Dendritic cell treated with granulocyte-macrophage colony-stimulating factor and Interleukin-4, amounts not matched to agents 40 ng/mL and 50 ng/mL, for 4 days (primary cell): ENCODE measurements at regions not wholly inside any gene's neighbourhood (a gene's known extent, or its start where the extent isn't known, plus 50 kb on each side); places are given as distances from the start of the nearest gene placed in this dataset.
"Not testable (repeated sequence)": the region's sequence is repeated elsewhere in the genome, so short reads cannot be mapped to it uniquely, and the experiment has no call there.

ENCODE experiments used
- H3K27ac Mint-ChIP-seq: one replicate; pipeline ENCODE4 v1.8.0; 2022; ENCODE audit warnings: mild to moderate bottlenecking, mixed read lengths
- H3K27me3 Mint-ChIP-seq: one replicate; pipeline ENCODE4 v1.8.0; 2022; ENCODE audit warnings: mild to moderate bottlenecking, mixed read lengths
- H3K36me3 Mint-ChIP-seq: one replicate; pipeline ENCODE4 v1.8.0; 2022; ENCODE audit warnings: low read depth, mixed read lengths
- H3K4me1 Mint-ChIP-seq: one replicate; pipeline ENCODE4 v1.8.0; 2022; ENCODE audit warnings: low read depth, mixed read lengths
- H3K4me3 Mint-ChIP-seq: one replicate; pipeline ENCODE4 v1.8.0; 2022; ENCODE audit warnings: mild to moderate bottlenecking, moderate library complexity, mixed read lengths
- H3K9me3 Mint-ChIP-seq: one replicate; pipeline ENCODE4 v1.8.0; 2022; ENCODE audit warnings: mixed read lengths
- intact Hi-C: fragments of 100-400 bp; cut with micrococcal nuclease; formaldehyde crosslinking; loops from one replicate; pipeline ENCODE4 v1.15.0; 2022

DNA sequence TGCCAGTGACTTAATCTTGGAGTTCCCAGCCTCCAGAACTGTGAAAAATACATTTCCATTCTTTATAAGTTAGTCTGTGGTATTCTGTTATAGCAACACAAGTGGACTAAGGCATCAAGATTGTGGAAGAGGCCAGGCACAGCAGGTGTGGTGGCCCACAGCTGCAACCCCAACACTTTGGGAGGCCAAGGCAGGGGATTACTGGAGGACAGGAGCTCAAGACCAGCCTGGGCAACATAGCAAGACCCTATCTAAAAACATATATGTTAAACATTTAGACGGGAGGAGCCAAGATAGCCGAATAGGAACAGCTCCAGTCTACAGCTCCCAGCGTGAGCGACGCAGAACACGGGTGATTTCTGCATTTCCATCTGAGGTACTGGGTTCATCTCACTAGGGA is 310.4 kb downstream of the FOXO1 start:
- intact Hi-C loops, result no loop called here
- H3K4me1 Mint-ChIP-seq, result no peaks in the 10 kb centered on the region
- no peaks in the 10 kb centered on the region for H3K36me3 Mint-ChIP-seq
- H3K9me3 Mint-ChIP-seq, result no peaks in the 10 kb centered on the region
- H3K4me3 Mint-ChIP-seq, result no peak overlapping the region
- H3K27me3 Mint-ChIP-seq, result peaks cover 1% of the 10 kb centered on the region
- no peak overlapping the region for H3K27ac Mint-ChIP-seq

DNA sequence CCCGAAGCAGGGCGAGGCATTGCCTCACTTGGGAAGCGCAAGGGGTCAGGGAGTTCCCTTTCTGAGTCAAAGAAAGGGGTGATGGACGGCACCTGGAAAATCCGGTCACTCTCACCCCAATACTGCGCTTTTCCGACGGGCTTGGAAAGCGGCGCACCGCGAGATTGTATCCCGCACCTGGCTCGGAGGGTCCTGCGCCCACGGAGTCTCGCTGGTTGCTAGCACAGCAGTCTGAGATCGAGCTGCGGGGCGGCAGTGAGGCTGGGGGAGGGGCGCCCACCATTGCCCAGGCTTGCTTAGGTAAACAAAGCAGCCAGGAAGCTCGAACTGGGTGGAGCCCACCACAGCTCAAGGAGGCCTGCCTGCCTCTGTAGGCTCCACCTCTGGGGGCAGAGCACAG is 310.0 kb downstream of the FOXO1 start:
- H3K27ac Mint-ChIP-seq, H3K4me3 Mint-ChIP-seq, H3K27me3 Mint-ChIP-seq, H3K9me3 Mint-ChIP-seq, intact Hi-C loops, H3K4me1 Mint-ChIP-seq, H3K36me3 Mint-ChIP-seq: not testable (repeated sequence)

DNA sequence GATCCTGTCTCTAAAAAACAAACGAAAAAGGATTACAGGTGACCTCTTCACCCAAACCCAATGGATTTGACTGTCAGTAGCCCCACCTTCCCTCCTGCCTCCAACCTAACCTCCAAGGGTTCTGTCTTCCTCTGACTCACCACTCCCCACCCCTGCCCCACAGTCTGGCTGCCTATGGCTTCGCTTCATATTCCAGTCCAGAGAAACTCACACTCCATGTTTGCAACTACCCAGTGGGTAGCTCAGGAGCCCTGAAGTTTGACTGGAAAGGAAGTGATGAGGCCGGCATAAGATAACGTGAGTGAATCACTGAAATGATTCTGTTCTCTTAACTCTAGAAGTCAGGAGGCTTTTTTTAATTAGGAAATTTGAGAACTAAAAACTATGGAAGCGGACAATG is 303.9 kb downstream of the FOXO1 start:
- no peak overlapping the region for H3K4me3 Mint-ChIP-seq
- no peaks in the 10 kb centered on the region for H3K36me3 Mint-ChIP-seq
- intact Hi-C loops, result no loop called here
- no peaks in the 10 kb centered on the region for H3K9me3 Mint-ChIP-seq
- peaks cover 6% of the 10 kb centered on the region for H3K4me1 Mint-ChIP-seq
- peaks cover 4% of the 10 kb centered on the region for H3K27me3 Mint-ChIP-seq
- H3K27ac Mint-ChIP-seq, result no peak overlapping the region

DNA sequence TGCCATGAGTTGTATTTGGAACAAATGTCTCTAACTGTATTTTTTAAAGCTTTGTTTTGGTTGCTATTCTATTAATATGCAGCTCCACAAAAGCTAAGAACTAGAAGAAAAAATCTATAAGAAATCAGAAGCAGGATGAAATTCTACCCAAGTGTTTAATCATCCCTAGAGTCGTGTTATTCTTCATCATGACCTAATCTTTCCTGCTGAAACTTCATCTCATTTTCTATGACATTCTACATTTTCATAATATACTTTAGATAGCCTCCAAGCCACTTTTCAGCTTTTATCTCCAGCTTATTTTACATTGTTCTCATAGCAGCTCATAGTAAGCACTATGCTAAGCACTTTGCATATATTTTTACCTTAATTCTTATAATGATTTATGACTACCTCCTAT is 302.8 kb downstream of the FOXO1 start:
- H3K36me3 Mint-ChIP-seq, result no peaks in the 10 kb centered on the region
- H3K27me3 Mint-ChIP-seq, result peaks cover 4% of the 10 kb centered on the region
- H3K4me3 Mint-ChIP-seq, result no peak overlapping the region

DNA sequence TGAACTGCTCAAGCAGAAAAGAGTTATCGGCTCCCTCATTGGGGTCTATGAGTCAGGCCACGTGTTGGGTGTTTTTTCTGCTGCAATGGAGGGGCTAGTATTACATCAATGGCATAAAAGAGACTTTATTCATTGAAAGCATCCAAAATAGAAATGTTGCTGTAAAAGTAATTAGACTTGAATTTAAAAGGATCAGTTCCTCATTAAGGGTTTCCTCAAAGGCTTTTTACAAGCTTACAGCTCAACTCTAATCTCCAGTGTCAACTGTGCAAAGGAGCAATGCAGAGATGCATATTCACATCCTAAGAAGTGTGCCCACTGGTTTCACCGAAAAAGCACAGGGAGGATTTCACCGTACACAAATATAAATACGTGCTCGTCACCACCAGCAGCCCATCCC is 300.3 kb downstream of the FOXO1 start:
- H3K36me3 Mint-ChIP-seq, result no peaks in the 10 kb centered on the region
- H3K4me1 Mint-ChIP-seq, result peaks cover 6% of the 10 kb centered on the region
- no peaks in the 10 kb centered on the region for H3K9me3 Mint-ChIP-seq
- no peak overlapping the region for H3K4me3 Mint-ChIP-seq
- intact Hi-C loops, result no loop called here
- peaks cover 4% of the 10 kb centered on the region for H3K27me3 Mint-ChIP-seq
- no peak overlapping the region for H3K27ac Mint-ChIP-seq

More for the DNA sequence above, 302.8 kb downstream of the FOXO1 start:
- Mint-ChIP-seq H3K4me1 (peaks cover 6% of the 10 kb centered on the region), H3K9me3 (no peaks in the 10 kb centered on the region), H3K27ac (no peak overlapping the region)
- intact Hi-C loops, result no loop called here

DNA sequence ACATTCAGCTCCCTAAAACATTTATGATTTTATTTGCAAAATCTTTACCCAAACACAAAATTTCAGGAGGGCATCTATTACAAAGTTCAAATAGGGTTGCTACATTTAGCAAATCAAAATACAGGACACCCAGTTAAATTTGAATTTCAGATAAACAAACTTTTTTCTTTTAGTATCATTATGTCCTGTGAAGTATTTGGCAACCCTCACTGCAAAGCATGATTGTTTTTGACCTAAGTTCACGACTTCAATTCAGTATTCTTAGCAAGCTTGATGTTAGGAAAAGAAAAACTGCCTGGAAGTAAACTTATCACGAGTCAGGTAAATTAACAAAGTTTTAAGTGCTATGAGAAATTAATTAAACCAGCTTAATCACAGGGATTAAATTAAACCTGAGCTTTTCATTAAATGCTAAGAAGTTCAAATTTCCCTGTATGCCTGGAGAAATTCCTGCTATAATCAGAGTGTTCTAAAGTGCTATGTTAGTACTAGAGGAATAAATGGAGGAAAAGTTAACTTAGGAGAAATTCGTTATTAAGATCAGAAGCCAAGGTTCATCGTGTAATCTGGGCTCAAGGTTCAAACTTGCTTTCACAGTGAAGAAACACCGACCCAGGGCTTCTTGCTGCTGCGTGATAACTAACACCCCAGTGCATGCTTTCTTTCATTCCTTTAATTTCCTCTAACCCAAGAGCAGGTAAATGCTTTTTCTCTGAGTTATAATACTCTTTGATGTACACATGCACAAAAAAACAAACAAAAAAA is 298.1 kb downstream of the FOXO1 start:
- Mint-ChIP-seq H3K4me1 (peaks cover 6% of the 10 kb centered on the region), H3K9me3 (peaks cover 3% of the 10 kb centered on the region), H3K36me3 (no peaks in the 10 kb centered on the region), H3K27me3 (peaks cover 2% of the 10 kb centered on the region), H3K4me3 (no peak overlapping the region), H3K27ac (no peak overlapping the region)
- intact Hi-C loops, result no loop called here

DNA sequence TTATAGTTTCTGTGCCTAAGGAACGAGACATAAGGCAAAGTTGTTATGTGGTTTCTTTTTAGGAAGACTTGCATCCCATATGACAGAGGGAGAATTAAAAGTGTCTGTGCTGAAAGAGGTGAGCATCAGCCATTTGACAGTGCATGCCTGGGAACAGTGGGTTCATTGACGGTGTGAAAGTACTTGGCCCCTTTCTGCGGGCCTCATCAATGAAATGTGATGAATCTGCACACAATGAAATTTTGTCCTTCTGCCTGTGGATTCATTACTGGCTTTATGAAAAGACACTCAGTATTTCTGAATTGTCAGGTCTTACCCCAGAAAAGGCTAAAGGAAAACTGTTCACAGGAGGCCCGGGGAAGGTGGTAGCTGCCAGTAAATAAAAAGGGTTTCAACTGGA is 295.8 kb downstream of the FOXO1 start:
- Mint-ChIP-seq H3K27ac (no peak overlapping the region), H3K4me1 (peaks cover 6% of the 10 kb centered on the region), H3K36me3 (no peaks in the 10 kb centered on the region), H3K9me3 (peaks cover 11% of the 10 kb centered on the region), H3K4me3 (no peak overlapping the region), H3K27me3 (peaks cover 5% of the 10 kb centered on the region)
- intact Hi-C loops, result no loop called here

DNA sequence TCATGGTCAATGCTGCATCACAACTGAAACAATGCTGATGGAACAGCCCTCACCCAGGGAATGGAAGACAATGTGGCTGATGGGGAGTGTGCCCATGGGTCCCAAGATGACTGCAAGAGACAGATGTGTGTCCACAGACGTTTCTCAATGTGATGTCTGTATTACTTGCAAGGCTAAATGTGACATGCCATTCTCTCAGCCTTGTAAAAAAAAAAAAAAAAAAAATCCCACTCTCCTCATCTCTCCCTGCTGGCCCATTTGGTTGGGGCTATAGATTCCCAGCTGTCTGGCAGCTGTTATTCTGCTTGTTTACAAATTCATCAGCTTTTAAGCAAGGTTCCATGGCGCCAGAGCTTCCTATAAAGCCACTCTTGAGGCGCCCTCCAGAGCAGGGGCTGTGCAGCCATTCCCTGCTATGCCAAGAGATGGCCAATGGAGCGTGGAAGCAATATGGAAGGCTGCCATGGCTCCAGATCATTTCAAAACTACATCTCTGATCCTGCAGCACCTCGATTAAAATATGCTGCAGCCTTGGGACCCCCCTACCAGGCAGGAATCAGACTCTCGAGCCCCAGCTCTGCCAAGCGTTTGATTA is 294.8 kb downstream of the FOXO1 start:
- intact Hi-C loops, result no loop called here
- Mint-ChIP-seq H3K9me3 (peaks cover 11% of the 10 kb centered on the region), H3K36me3 (no peaks in the 10 kb centered on the region), H3K4me1 (peaks cover under 1% of the 10 kb centered on the region), H3K27me3 (peaks cover 13% of the 10 kb centered on the region), H3K27ac (no peak overlapping the region), H3K4me3 (no peak overlapping the region)

DNA sequence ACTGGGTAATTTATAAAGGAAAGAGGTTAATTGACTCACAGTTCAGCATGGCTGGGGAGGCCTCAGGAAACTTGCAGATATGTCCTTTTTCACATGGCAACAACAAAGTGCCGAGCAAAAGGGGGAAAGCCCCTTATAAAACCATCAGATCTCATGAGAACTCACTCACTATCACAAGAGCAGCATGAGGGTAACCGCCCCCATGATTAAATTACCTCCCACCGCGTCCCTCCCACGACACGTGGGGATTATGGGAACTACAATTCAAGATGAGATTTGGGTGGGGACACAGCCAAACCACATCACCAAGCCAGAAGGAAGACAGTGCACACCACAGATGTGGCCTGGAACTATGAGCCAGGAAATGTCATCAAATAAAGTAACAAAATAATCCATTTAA is 292.8 kb downstream of the FOXO1 start:
- H3K27ac Mint-ChIP-seq, intact Hi-C loops, H3K4me1 Mint-ChIP-seq, H3K36me3 Mint-ChIP-seq, H3K4me3 Mint-ChIP-seq: not testable (repeated sequence)
- Mint-ChIP-seq H3K27me3 (peaks cover 22% of the 10 kb centered on the region), H3K9me3 (peaks cover 11% of the 10 kb centered on the region)

DNA sequence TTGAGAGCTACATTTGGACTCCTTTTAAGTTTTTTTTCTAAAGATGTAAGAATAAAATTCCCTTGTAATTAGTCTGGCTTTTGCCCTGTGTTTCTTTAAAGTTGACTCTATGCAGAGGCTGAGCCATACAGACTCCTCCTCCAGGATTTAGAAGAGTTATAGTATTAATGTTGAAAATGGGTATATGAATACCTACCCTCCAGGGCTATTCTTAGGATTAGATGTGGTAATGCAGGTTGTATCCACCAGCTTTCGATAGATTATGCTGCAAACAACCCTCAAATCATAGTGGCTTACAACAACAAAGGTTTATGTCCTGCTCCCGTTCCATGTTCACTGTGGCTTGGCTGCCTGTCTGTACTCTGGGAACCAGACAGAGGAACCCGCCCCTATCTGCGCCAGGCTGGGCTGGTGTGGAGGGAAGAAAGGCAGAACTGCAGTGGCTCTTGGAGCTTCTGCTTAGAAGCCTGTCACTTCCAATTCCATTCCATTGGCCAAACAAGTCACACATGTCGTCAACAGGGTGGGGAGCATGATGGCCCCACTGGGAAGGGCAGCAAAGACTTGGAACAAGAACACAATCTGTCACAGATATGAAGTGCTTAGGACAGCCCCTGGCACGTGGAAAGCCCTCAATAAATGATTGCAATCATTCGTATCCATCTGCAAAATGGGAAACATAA is 290.8 kb downstream of the FOXO1 start:
- intact Hi-C loops, result no loop called here
- H3K4me3 Mint-ChIP-seq, result no peak overlapping the region
- H3K9me3 Mint-ChIP-seq, result peaks cover 11% of the 10 kb centered on the region
- peaks cover 17% of the 10 kb centered on the region for H3K4me1 Mint-ChIP-seq
- H3K27me3 Mint-ChIP-seq, result peaks cover 22% of the 10 kb centered on the region
- no peaks in the 10 kb centered on the region for H3K36me3 Mint-ChIP-seq
- no peak overlapping the region for H3K27ac Mint-ChIP-seq

DNA sequence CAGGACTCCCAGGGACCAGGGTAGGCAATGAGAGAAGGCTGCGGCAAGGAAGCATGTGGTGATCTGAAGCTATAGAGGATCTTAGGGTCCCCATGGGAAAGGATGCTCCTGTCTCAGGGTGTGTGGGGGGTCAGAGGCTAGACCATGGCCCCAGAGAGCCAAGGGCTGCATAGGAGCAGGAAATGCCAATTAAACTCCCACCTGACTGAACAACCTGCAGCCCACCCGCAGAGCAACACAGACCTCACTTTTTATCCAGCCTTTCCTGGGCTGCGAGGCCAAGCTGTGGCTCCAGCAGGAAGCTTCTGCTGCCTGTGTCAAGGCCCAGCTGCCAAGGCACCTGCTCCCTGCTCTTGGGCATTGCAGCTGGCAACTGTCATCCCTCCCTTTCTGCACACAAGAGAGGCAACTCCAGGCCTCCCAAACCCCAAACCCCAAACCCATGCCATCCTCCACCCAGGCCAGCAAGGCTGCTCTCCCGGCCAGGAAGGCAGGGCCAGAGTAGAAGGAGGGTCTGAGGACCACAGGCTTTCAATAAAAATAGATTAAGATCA is 290.1 kb downstream of the FOXO1 start:
- intact Hi-C loops, result no loop called here

DNA sequence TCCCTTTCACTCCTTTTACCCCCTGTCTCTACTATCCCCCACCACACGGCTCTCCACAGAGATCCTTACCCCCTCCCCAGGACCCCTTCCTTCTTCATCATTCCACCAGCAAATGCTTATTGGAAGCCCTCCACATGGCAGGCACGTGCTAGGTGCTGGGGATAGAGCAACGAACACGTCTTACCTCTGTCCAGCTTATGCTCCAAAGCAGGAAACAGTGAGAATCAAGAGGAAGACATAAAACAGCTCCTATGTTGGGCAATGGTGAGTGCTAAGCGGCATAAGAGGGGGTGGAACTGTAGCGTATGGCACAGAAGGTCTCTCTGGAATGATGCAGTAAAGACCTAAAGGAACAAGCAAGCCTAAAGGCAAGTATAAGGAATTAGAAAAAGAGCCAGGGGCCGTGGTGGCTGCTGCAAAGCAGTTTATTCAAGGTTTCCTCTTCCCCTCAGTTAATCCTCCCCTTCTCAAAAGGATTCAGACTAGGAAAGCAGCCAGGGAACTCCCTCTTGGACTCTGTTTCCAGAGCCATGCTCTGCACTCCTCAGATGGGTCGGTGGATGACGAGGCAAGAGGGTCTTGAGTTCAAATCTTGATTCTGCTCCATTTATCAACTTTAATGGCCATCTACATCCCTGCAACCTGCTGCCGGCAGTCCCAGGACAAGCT is 289.4 kb downstream of the FOXO1 start:
- peaks cover 22% of the 10 kb centered on the region for H3K27me3 Mint-ChIP-seq
- H3K4me1 Mint-ChIP-seq, result peaks cover 21% of the 10 kb centered on the region
- no peaks in the 10 kb centered on the region for H3K36me3 Mint-ChIP-seq
- no peak overlapping the region for H3K27ac Mint-ChIP-seq
- H3K9me3 Mint-ChIP-seq, result peaks cover 11% of the 10 kb centered on the region
- H3K4me3 Mint-ChIP-seq, result no peak overlapping the region
- intact Hi-C loops, result no loop called here

More for the DNA sequence above, 290.1 kb downstream of the FOXO1 start:
- Mint-ChIP-seq H3K27me3 (peaks cover 22% of the 10 kb centered on the region), H3K4me1 (peaks cover 17% of the 10 kb centered on the region), H3K4me3 (no peak overlapping the region), H3K27ac (no peak overlapping the region), H3K36me3 (no peaks in the 10 kb centered on the region), H3K9me3 (peaks cover 11% of the 10 kb centered on the region)

DNA sequence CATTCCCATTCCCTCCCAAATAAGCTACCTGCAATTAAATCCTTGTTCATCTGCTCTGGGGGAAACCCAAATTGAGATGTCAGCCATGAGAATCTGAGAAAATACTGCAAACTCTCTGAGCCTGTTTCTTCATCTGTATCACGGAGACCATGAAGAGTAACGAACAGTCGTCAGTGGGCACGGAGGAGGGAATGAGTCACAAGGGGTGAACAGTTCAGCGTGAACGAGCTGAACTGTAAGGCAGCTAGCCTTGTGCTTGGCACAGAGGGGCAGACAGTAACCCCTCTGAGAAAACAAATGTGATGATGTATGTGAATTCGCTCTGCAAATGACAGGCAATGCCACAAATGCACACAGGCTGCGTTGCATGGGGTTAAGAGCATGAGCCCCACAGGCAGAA is 288.7 kb downstream of the FOXO1 start:
- Mint-ChIP-seq H3K27me3 (peaks cover 22% of the 10 kb centered on the region), H3K27ac (no peak overlapping the region), H3K4me3 (no peak overlapping the region), H3K36me3 (no peaks in the 10 kb centered on the region), H3K9me3 (peaks cover 11% of the 10 kb centered on the region), H3K4me1 (peaks cover 22% of the 10 kb centered on the region)
- intact Hi-C loops, result no loop called here

DNA sequence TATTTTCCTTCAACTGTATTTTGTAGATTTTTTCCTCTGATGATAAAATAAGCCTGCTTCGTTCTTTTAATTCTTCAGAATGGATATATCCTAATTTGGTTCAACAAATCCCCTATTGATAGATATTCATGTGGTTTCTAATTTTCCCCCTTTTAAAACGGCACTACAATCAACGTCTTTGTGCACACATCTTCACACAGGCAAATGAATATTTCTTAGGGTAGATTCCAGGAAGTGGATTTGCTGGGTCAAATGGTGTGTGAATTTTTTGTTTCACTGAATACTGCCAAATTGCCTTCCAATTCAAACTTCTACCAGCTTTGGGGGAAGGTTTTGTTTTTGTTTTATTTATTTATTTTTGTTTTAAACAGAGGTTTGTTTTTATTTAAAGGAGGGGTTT is 287.2 kb downstream of the FOXO1 start:
- H3K36me3 Mint-ChIP-seq, result no peaks in the 10 kb centered on the region
- no peak overlapping the region for H3K4me3 Mint-ChIP-seq
- H3K27me3 Mint-ChIP-seq, result peaks cover 20% of the 10 kb centered on the region
- H3K9me3 Mint-ChIP-seq, result no peaks in the 10 kb centered on the region
- H3K4me1 Mint-ChIP-seq, result peaks cover 22% of the 10 kb centered on the region
- no peak overlapping the region for H3K27ac Mint-ChIP-seq
- intact Hi-C loops, result no loop called here
